ENCODE measurements at regions not wholly inside any gene's neighbourhood (a gene's known extent, or its start where the extent isn't known, plus 50 kb on each side); places are given as distances from the start of the nearest gene placed in this dataset.

- no peak overlapping the region for H3K4me3 ChIP-seq (ENCODE audit: low read depth, low read length)
- no peak for TF ChIP-seq CTCF (IDR thresholded peaks at IDR 0.05; ENCODE audit: low read depth, low read length)
Measured at GRCh38 chr12:108053512-108053911, 75.6 kb upstream of the WSCD2 start.

- no peak for TF ChIP-seq CTCF (IDR thresholded peaks at IDR 0.05; ENCODE audit: low read depth, low read length)
- no peak overlapping the region for H3K4me3 ChIP-seq (ENCODE audit: low read depth, low read length)
Measured at GRCh38 chr12:108054496-108054895, 74.6 kb upstream of the WSCD2 start.

GRCh38 chr12:108055141-108055540, 73.9 kb upstream of the WSCD2 start:
- no peak for TF ChIP-seq CTCF (IDR thresholded peaks at IDR 0.05; ENCODE audit: low read depth, low read length)

GRCh38 chr12:108060067-108060466, 69.0 kb upstream of the WSCD2 start:
- no peak overlapping the region for H3K4me3 ChIP-seq (ENCODE audit: low read depth, low read length)
- TF ChIP-seq CTCF (IDR thresholded peaks at IDR 0.05; ENCODE audit: low read depth, low read length): no peak

More at GRCh38 chr12:108055141-108055540, 73.9 kb upstream of the WSCD2 start:
- no peak overlapping the region for H3K4me3 ChIP-seq (ENCODE audit: low read depth, low read length)

GRCh38 chr12:108060903-108061302, 68.2 kb upstream of the WSCD2 start:
- no peak for TF ChIP-seq CTCF (IDR thresholded peaks at IDR 0.05; ENCODE audit: low read depth, low read length)
- H3K4me3 ChIP-seq (ENCODE audit: low read depth, low read length): no peak overlapping the region

- TF ChIP-seq CTCF (IDR thresholded peaks at IDR 0.05; ENCODE audit: low read depth, low read length): no peak
- H3K4me3 ChIP-seq (ENCODE audit: low read depth, low read length): no peak overlapping the region
Measured at GRCh38 chr12:108063192-108063591, 65.9 kb upstream of the WSCD2 start.

- no peak for TF ChIP-seq CTCF (IDR thresholded peaks at IDR 0.05; ENCODE audit: low read depth, low read length)
- no peak overlapping the region for H3K4me3 ChIP-seq (ENCODE audit: low read depth, low read length)
Measured at GRCh38 chr12:108065069-108065468, 64.0 kb upstream of the WSCD2 start.
